ENCODE measurements at regions not wholly inside any gene's neighbourhood (a gene's known extent, or its start where the extent isn't known, plus 50 kb on each side); places are given as distances from the start of the nearest gene placed in this dataset.
A peak's percentile ranks its signal among the peaks of the same experiment; 100 is the strongest.

DNA sequence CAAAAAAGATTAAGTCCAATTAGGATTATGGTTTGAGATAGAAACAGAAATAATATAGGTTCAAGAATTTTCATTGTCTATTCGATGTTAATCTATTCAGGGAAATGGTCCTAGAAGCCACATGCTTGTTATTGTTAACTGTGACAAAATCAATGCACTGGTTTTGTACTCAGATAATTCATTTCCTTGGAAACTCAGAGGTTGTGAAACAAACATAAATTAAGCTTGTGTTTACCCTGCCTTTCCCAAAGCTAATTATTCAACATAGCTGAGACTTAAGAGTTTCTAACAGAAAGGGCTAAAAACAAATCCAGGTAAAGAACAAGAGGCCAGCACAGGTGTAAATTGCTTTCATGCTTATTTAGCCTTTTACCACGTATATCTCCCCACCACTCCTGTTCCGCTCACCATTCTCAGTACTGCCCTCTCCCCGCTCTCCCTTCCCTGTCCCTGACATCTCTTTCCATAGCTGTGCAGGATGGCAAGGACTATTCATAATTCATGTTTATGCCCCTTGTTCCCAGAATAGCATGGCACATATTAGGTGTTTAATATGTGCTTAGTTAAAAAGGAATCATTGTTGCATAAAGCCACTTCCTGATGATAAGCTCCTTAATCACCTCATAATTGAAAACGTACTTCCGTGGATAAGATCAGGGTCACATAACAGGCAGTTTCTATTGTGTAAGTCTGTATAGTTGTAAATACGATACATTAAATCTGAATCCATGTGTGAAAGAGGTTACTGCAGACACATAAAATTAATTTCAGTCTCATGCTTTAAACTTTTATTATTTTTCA is 131.8 kb upstream of the USP15 start:
- TF ChIP-seq POLR2A (IDR thresholded peaks at IDR 0.05) (no peak), EP300 (IDR thresholded peaks at IDR 0.05) (no peak), POLR2AphosphoS5 (IDR thresholded peaks at IDR 0.05) (peak in 1 of 4 donors; percentile 28)
- TF ChIP-seq, protein P1, sequence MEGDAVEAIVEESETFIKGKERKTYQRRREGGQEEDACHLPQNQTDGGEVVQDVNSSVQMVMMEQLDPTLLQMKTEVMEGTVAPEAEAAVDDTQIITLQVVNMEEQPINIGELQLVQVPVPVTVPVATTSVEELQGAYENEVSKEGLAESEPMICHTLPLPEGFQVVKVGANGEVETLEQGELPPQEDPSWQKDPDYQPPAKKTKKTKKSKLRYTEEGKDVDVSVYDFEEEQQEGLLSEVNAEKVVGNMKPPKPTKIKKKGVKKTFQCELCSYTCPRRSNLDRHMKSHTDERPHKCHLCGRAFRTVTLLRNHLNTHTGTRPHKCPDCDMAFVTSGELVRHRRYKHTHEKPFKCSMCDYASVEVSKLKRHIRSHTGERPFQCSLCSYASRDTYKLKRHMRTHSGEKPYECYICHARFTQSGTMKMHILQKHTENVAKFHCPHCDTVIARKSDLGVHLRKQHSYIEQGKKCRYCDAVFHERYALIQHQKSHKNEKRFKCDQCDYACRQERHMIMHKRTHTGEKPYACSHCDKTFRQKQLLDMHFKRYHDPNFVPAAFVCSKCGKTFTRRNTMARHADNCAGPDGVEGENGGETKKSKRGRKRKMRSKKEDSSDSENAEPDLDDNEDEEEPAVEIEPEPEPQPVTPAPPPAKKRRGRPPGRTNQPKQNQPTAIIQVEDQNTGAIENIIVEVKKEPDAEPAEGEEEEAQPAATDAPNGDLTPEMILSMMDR (IDR thresholded peaks at IDR 0.05), result no peak

Data from sigmoid colon (tissue), 4 donors.